ENCODE measurements at regions not wholly inside any gene's neighbourhood (a gene's known extent, or its start where the extent isn't known, plus 50 kb on each side); places are given as distances from the start of the nearest gene placed in this dataset.
"Not testable (repeated sequence)": the region's sequence is repeated elsewhere in the genome, so short reads cannot be mapped to it uniquely, and the experiment has no call there.

- FAIRE-seq (no peak), DNase-seq (ENCODE audit: low spot score) (no peak)
Observed at GRCh38 chr14:56419750-56420149, 159.8 kb upstream of the TMEM260 start.

- DNase-seq (ENCODE audit: low spot score) (no peak), FAIRE-seq (no peak)
Observed at GRCh38 chr14:56422221-56422620, 157.4 kb upstream of the TMEM260 start.

GRCh38 chr14:56422703-56423213, 156.8 kb upstream of the TMEM260 start:
- peak; percentile 97 for FAIRE-seq
- DNase-seq (ENCODE audit: low spot score): peak; percentile 85

- FAIRE-seq (no peak), DNase-seq (ENCODE audit: low spot score) (no peak)
Observed at GRCh38 chr14:56423544-56423943, 156.1 kb upstream of the TMEM260 start.

GRCh38 chr14:56431013-56431412, 148.6 kb upstream of the TMEM260 start:
- no peak for DNase-seq (ENCODE audit: low spot score)
- peak; percentile 9 for FAIRE-seq

- FAIRE-seq (no peak), DNase-seq (ENCODE audit: low spot score) (no peak)
Observed at GRCh38 chr14:56449670-56450213, 129.9 kb upstream of the TMEM260 start.

GRCh38 chr14:56452940-56453339, 126.7 kb upstream of the TMEM260 start:
- DNase-seq (ENCODE audit: low spot score): no peak
- peak; percentile 63 for FAIRE-seq

GRCh38 chr14:56454680-56455079, 124.9 kb upstream of the TMEM260 start:
- not testable (repeated sequence) for FAIRE-seq; DNase-seq (ENCODE audit: low spot score)

GRCh38 chr14:56460469-56460868, 119.1 kb upstream of the TMEM260 start:
- FAIRE-seq (no peak), DNase-seq (ENCODE audit: low spot score) (no peak)

GRCh38 chr14:56461276-56462275, 118.0 kb upstream of the TMEM260 start:
- FAIRE-seq (peak; percentile 5), DNase-seq (ENCODE audit: low spot score) (no peak)

- DNase-seq (ENCODE audit: low spot score) (no peak), FAIRE-seq (peak; percentile 44)
Observed at GRCh38 chr14:56463271-56463890, 116.2 kb upstream of the TMEM260 start.

GRCh38 chr14:56471056-56471455, 108.5 kb upstream of the TMEM260 start:
- FAIRE-seq (no peak), DNase-seq (ENCODE audit: low spot score) (no peak)

- DNase-seq (ENCODE audit: low spot score) (peak; percentile 69), FAIRE-seq (no peak)
Observed at GRCh38 chr14:56474419-56475022, 105.1 kb upstream of the TMEM260 start.

GRCh38 chr14:56482310-56482911, 97.2 kb upstream of the TMEM260 start:
- DNase-seq (ENCODE audit: low spot score): peak; percentile 74
- FAIRE-seq: peak; percentile 87

GRCh38 chr14:56487090-56487667, 92.4 kb upstream of the TMEM260 start:
- DNase-seq (ENCODE audit: low spot score) (no peak), FAIRE-seq (peak; percentile 32)

- FAIRE-seq (peak; percentile 42), DNase-seq (ENCODE audit: low spot score) (no peak)
Observed at GRCh38 chr14:56487761-56488160, 91.8 kb upstream of the TMEM260 start.

GRCh38 chr14:56488306-56488705, 91.3 kb upstream of the TMEM260 start:
- DNase-seq (ENCODE audit: low spot score): no peak
- no peak for FAIRE-seq

- DNase-seq (ENCODE audit: low spot score): peak; percentile 43
- FAIRE-seq: peak; percentile 44
Observed at GRCh38 chr14:56490379-56490778, 89.2 kb upstream of the TMEM260 start.

GRCh38 chr14:56491299-56492285, 88.0 kb upstream of the TMEM260 start:
- peak; percentile 93 for FAIRE-seq
- DNase-seq (ENCODE audit: low spot score): peak; percentile 78
